Peyer's patch (tissue), 4 donors: ENCODE measurements at regions not wholly inside any gene's neighbourhood (a gene's known extent, or its start where the extent isn't known, plus 50 kb on each side); places are given as distances from the start of the nearest gene placed in this dataset.

Experiments used
- DNase-seq, 3 donors: peaks; one replicate each; pipeline ENCODE4 v3.0.0-alpha.2; 2017 to 2019
- H3K27ac ChIP-seq, 4 donors: fragments of 200-600 bp; sonication (generic); one replicate each; pipeline ENCODE4 v1.5.1; 2016 to 2019
- H3K27me3 ChIP-seq, 2 donors: fragments of 200-600 bp; sonication (generic); one replicate each; pipeline ENCODE4 v1.5.1; 2019
- H3K36me3 ChIP-seq, 3 donors: fragments of 200-600 bp; sonication (generic); one replicate each; pipeline ENCODE4 v1.5.1; 2016 to 2019
- H3K4me1 ChIP-seq, 4 donors: fragments of 200-600 bp; sonication (generic); one replicate each; pipeline ENCODE4 v1.5.1; 2016 to 2019
- H3K4me3 ChIP-seq, 4 donors: fragments of 200-600 bp; sonication (generic); 1 replicate in 3 of 4; 2 replicates in 1 of 4; pipeline ENCODE4 v1.5.1; 2016 to 2019; ENCODE audit warnings: mild to moderate bottlenecking in 1 of 4
- H3K9me3 ChIP-seq, 4 donors: fragments of 200-600 bp; sonication (generic); one replicate each; pipeline ENCODE4 v1.5.1; 2016 to 2019; ENCODE audit warnings: mild to moderate bottlenecking in 1 of 4
- CTCF ChIP-seq, 6 experiments: fragments of 450-650 bp in 4 of 6; fragments of 200-600 bp in 2 of 6; sonication (generic) in 1 of 6; IDR thresholded peaks; one replicate each; pipeline ENCODE4 v1.5.1; 2017 to 2019; ENCODE audit warnings: antibody characterized with exemption in 6 of 6, mild to moderate bottlenecking in 3 of 6, moderate library complexity in 1 of 6
- POLR2A ChIP-seq, 2 donors: fragments of 450-650 bp; IDR thresholded peaks; one replicate each; pipeline ENCODE4 v1.5.1; 2017; ENCODE audit warnings: antibody characterized with exemption in 2 of 2, mild to moderate bottlenecking in 2 of 2, moderate library complexity in 2 of 2

GRCh38 chr20:21002486-21002885, 103.7 kb downstream of the LINC00237 start:
- Histone ChIP-seq H3K27me3 (no peaks in the 10 kb centered on the region), H3K9me3 (no peaks in the 10 kb centered on the region), H3K27ac (no peak overlapping the region), H3K4me1 (no peaks in the 10 kb centered on the region), H3K36me3 (no peaks in the 10 kb centered on the region), H3K4me3 (no peak overlapping the region)
- TF ChIP-seq POLR2A (IDR thresholded peaks at IDR 0.05) = no peak
- no peak for TF ChIP-seq CTCF (IDR thresholded peaks at IDR 0.05)
- DNase-seq = no peak

GRCh38 chr20:20993372-20993771, 112.8 kb downstream of the LINC00237 start:
- Histone ChIP-seq H3K4me3 (no peak overlapping the region), H3K36me3 (no peaks in the 10 kb centered on the region), H3K4me1 (no peaks in the 10 kb centered on the region), H3K27ac (no peak overlapping the region), H3K9me3 (no peaks in the 10 kb centered on the region), H3K27me3 (no peaks in the 10 kb centered on the region)
- no peak for TF ChIP-seq CTCF (IDR thresholded peaks at IDR 0.05)
- TF ChIP-seq POLR2A (IDR thresholded peaks at IDR 0.05) = no peak
- DNase-seq = no peak

- Histone ChIP-seq H3K9me3 (no peaks in the 10 kb centered on the region), H3K4me1 (no peaks in the 10 kb centered on the region), H3K27me3 (no peaks in the 10 kb centered on the region), H3K4me3 (no peak overlapping the region), H3K27ac (no peak overlapping the region), H3K36me3 (no peaks in the 10 kb centered on the region)
- no peak for DNase-seq
- no peak for TF ChIP-seq CTCF (IDR thresholded peaks at IDR 0.05)
- TF ChIP-seq POLR2A (IDR thresholded peaks at IDR 0.05) = no peak
These were observed 113.3 kb downstream of the LINC00237 start for GRCh38 chr20:20992686-20993360.

GRCh38 chr20:20992277-20992676, 113.9 kb downstream of the LINC00237 start:
- H3K27me3 ChIP-seq = no peaks in the 10 kb centered on the region
- H3K36me3 ChIP-seq = no peaks in the 10 kb centered on the region
- no peak overlapping the region for H3K27ac ChIP-seq
- no peaks in the 10 kb centered on the region for H3K9me3 ChIP-seq
- TF ChIP-seq POLR2A (IDR thresholded peaks at IDR 0.05) = no peak
- TF ChIP-seq CTCF (IDR thresholded peaks at IDR 0.05) = no peak
- H3K4me3 ChIP-seq = no peak overlapping the region
- H3K4me1 ChIP-seq = no peaks in the 10 kb centered on the region
- DNase-seq = no peak

GRCh38 chr20:20989081-20989480, 117.1 kb downstream of the LINC00237 start:
- TF ChIP-seq POLR2A (IDR thresholded peaks at IDR 0.05) (no peak), CTCF (IDR thresholded peaks at IDR 0.05) (no peak)
- H3K4me1 ChIP-seq = no peaks in the 10 kb centered on the region
- no peaks in the 10 kb centered on the region for H3K9me3 ChIP-seq
- DNase-seq = no peak
- no peak overlapping the region for H3K27ac ChIP-seq
- no peaks in the 10 kb centered on the region for H3K27me3 ChIP-seq
- H3K36me3 ChIP-seq = no peaks in the 10 kb centered on the region
- H3K4me3 ChIP-seq = no peak overlapping the region

- Histone ChIP-seq H3K4me1 (no peaks in the 10 kb centered on the region), H3K27me3 (no peaks in the 10 kb centered on the region), H3K36me3 (no peaks in the 10 kb centered on the region), H3K9me3 (no peaks in the 10 kb centered on the region), H3K27ac (no peak overlapping the region), H3K4me3 (no peak overlapping the region)
- no peak for DNase-seq
- TF ChIP-seq CTCF (IDR thresholded peaks at IDR 0.05) = no peak
- TF ChIP-seq POLR2A (IDR thresholded peaks at IDR 0.05) = no peak
These were observed 126.2 kb downstream of the LINC00237 start for GRCh38 chr20:20979934-20980333.
